DOHH2 (cell line): ENCODE measurements at regions not wholly inside any gene's neighbourhood (a gene's known extent, or its start where the extent isn't known, plus 50 kb on each side); places are given as distances from the start of the nearest gene placed in this dataset.

ENCODE experiments used
- EZH2phosphoT487 ChIP-seq: fragments of 200-600 bp; sonication (generic); IDR thresholded peaks from 2 replicates; pipeline ENCODE4 v1.6.1; 2017; ENCODE audit warnings: borderline replicate concordance, mild to moderate bottlenecking, antibody characterized with exemption, low read length, moderate library complexity, mixed read lengths
- TF ChIP-seq, protein P1 (sequence below): fragments of 200-600 bp; sonication (generic); IDR thresholded peaks from one replicate; pipeline ENCODE4 v1.5.1; 2014; ENCODE audit warnings: antibody characterized with exemption, mild to moderate bottlenecking, low read depth, low read length; ENCODE audit not compliant: poor library complexity, severe bottlenecking

DNA sequence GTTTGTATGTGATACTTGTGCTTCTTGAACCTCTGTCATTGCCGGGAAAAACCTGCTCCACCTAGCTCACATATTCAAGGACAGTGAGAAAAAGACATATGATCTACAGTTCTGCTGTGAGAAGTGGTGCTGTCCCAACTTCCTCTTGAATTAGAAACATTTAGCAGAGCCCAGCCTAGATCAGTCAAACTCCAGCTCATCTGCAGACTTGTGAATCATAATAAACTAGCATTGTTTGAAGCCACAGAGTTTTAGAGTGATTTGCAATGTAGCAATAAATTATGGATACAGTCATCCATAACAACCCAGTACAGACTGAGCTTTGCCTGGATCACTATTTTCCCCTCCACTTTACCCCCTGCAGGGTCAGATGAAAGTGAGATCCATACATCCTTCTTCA lies 497.8 kb downstream of the PLA2G4A start:
- TF ChIP-seq, protein P1, sequence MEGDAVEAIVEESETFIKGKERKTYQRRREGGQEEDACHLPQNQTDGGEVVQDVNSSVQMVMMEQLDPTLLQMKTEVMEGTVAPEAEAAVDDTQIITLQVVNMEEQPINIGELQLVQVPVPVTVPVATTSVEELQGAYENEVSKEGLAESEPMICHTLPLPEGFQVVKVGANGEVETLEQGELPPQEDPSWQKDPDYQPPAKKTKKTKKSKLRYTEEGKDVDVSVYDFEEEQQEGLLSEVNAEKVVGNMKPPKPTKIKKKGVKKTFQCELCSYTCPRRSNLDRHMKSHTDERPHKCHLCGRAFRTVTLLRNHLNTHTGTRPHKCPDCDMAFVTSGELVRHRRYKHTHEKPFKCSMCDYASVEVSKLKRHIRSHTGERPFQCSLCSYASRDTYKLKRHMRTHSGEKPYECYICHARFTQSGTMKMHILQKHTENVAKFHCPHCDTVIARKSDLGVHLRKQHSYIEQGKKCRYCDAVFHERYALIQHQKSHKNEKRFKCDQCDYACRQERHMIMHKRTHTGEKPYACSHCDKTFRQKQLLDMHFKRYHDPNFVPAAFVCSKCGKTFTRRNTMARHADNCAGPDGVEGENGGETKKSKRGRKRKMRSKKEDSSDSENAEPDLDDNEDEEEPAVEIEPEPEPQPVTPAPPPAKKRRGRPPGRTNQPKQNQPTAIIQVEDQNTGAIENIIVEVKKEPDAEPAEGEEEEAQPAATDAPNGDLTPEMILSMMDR = no peak
- TF ChIP-seq EZH2phosphoT487 = no peak
